IPS DF 4.7 (cell line): ENCODE measurements at regions not wholly inside any gene's neighbourhood (a gene's known extent, or its start where the extent isn't known, plus 50 kb on each side); places are given as distances from the start of the nearest gene placed in this dataset.

Experiments used
- DNase-seq: peaks from one replicate; pipeline ENCODE4 v3.0.0-alpha.2; 2013; ENCODE audit warnings: low spot score; ENCODE audit errors: extremely low read depth

DNA sequence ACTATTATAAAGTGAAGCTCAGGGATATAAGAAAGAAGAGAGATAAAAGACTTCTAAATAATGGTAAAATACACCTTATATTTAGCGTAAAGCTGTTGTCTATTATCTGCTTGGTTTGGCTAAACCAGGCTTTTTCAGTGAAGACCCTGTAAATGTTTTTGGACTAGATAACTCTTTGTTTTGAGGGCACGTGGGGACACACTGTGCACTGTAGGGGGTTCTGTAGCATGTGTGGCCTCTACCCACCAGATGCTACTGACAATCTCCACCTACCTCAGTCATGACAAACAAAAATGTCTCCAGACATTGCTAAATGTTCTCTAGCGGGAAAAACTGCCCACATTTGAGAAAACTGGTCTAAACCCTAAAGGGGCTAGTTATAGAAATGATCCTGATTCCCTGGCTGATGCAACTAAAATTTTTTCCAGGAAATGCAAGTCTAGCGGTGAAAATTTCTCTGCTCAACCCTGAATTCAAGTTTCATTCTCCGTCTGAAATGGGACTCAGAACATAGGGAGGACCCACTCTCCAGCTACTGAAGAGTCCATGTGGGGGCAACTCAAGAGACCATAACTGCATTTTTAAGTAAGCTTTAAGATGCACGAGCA is 355.2 kb upstream of the RASGEF1B start:
- DNase-seq: no peak

- no peak for DNase-seq
Measured at GRCh38 chr4:81826335-81826734, 354.6 kb upstream of the RASGEF1B start.

- DNase-seq: no peak
Measured at GRCh38 chr4:81818385-81818920, 346.7 kb upstream of the RASGEF1B start.

GRCh38 chr4:81816031-81816761 is 344.5 kb upstream of the RASGEF1B start:
- no peak for DNase-seq

DNA sequence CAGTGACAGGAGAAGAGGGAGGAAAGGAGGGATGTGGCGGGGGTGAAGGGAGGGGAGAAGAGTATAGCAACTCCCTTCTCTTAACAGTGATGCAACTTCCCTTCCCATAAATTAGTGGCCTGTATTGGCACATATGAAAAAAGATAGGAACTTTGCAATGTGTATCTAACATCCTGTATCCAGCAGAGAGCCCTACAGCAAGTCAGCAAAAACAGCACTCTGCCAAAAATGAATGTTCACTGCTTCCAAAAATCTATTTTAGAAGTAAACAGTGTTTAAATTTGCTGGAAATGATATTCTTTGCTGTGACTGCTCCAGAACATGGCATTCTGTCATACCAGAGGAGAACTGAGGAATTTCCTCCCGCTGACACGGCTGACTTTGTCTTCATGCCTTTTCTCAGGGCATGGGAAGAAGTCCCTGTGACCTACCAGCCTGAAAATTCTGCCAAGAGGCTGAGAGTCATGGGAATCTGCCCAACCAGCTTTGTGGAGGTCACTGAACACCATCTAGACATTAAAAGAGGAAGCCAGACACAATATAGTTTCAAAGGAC is 343.4 kb upstream of the RASGEF1B start:
- no peak for DNase-seq

GRCh38 chr4:81811562-81812293 is 340.0 kb upstream of the RASGEF1B start:
- DNase-seq: no peak

GRCh38 chr4:81808011-81808672 is 336.4 kb upstream of the RASGEF1B start:
- DNase-seq: no peak

- DNase-seq: no peak
Measured at GRCh38 chr4:81807386-81807785, 335.7 kb upstream of the RASGEF1B start.

DNA sequence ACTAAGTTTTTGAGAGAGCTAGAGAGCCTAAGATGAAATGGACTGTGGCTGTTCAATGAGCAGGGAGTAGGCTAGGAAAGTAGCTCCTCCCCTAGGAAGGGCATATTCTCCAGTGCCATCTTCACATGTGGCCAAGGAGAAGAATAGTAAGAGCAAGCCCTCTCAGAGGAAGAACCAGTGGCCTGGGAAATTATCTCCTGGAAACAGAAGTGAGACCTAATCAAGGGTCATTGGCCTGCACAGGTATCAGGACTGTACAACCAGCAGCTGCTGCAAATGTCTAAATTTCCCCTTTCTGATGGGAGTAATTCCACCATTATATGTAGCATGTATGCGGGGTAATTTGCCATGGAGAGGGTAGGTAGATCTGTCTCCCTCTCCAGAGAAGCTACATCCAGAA is 334.8 kb upstream of the RASGEF1B start:
- DNase-seq: no peak

GRCh38 chr4:81804849-81805248 is 333.1 kb upstream of the RASGEF1B start:
- DNase-seq: no peak

GRCh38 chr4:81802285-81802846 is 330.7 kb upstream of the RASGEF1B start:
- no peak for DNase-seq

DNA sequence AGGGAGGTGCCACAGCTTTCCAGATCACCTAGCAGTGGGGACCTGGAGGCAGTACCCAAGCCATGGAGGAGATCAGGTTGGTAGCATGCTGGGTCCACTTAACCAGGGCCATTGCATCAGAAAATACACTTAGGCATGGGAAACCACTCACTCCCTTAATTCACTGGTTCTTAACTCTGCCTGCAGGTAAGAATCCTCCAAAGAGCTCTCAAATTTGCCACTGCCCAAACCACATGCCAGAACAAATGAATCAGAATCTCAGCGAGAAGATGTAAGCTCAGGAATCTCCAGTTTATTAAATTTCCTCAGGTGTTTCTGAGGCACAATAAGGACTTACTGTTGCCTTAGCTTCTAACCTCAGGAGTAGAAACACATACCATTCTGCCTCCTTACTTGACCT is 327.7 kb upstream of the RASGEF1B start:
- DNase-seq: no peak

DNA sequence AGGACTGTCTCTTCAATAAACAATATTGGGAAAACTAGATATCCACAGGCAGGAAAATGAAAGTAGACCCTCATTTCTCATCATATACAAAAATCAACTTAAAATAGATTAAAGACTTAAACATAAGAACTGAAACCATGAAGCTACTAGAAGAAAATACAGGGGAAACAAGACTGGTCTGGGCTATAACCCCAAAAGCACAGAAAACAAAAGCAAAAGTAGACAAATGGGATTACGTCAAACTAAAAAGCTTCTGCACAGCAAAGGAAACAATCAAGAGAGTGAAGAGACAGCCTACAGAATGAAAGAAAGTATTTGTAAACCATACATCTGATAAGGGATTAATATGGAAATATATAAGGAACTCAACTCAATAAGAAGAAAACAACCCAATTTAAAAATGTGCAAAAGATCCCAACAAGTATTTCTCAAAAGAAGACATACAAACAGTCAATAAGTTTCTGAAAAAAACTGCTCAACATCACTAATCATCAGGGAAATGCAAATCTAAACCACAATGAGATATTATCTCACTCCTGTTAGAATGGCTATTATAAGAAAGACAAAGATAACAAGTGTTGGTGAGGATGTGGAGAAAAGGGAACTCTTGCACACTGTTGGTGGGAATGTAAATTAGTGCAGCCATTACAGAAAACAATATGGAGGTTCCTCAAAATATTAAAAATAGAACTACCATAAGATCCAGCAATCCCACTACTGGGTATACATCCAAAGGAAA is 325.3 kb upstream of the RASGEF1B start:
- no peak for DNase-seq

DNA sequence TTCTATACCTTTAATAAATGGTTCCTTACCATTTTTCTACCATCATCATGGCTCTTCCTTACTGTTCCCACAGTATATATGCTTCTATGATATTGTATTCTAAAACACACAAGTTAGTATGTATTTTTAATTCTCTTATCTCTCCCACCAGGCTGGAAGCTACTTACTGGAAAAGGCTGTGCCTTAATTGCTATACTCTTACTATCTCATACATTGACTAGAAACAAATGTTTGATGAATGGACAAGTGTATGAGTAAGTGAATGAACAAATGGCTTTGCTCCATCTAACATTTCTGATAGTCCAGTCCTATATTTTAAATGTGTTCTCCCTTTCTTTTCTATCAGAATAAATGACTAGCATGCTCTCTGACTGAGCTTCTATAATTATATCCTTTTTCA is 320.8 kb upstream of the RASGEF1B start:
- DNase-seq: no peak

- no peak for DNase-seq
Measured at GRCh38 chr4:81790477-81790876, 318.8 kb upstream of the RASGEF1B start.

GRCh38 chr4:81789741-81790399 is 318.2 kb upstream of the RASGEF1B start:
- no peak for DNase-seq

GRCh38 chr4:81789158-81789557 is 317.5 kb upstream of the RASGEF1B start:
- no peak for DNase-seq

DNA sequence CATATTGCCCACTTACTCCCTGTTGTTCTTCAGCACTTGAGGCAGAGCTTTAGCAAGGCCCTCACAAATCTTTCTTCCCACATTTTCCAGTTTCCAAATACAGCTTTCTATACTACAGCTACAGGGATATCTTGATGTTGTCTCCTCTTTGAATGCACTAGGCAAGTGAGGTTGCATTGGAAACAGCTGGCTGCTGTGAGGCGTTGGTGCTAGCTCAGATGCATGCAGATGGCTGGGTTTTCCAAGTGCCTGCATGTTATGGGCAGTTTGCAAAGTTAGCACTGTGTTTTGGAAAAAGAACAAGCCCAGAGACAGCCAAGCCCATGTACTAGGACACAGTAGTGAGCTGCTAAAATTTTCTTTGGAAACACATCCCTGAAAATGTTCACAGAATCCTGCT is 315.1 kb upstream of the RASGEF1B start:
- no peak for DNase-seq

DNA sequence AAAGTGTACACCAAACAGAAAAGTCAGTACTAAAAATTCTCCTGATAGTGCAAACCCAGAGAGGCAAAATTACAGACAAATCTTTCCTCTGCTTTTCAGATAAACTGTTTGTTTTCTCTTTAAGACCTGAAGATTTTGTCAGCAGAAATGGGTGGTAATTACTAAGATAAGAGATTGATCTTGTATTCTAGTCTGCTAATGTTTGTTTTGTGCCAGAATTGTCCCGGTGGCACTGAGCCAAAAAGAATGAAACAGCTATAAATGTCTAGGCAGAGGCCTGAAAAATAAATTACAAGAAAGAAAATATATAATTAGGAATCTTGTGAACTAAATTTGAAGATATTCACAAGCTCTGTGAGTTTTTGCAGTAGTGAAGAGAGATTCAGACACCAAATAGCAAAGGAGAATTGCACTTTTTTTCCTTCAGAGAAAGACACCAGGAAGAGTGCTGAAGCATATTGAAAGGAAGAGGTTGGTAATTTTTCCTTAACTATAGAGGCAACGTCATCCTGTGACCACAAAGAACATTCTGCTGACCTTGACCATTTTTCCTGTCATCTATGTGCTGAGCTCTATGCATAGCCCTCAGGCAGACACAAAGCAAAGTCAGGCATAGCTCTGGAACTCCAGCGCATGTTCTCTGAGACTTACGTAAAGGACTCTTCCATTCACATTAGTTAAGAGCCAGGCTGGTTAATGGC is 314.5 kb upstream of the RASGEF1B start:
- DNase-seq: no peak
